NB4 (cell line): ENCODE measurements at regions not wholly inside any gene's neighbourhood (a gene's known extent, or its start where the extent isn't known, plus 50 kb on each side); places are given as distances from the start of the nearest gene placed in this dataset.

Experiments used
- CTCF ChIP-seq: IDR thresholded peaks from one replicate; pipeline ENCODE4 v1.5.1; 2012; ENCODE audit warnings: low read depth, low read length
- MAX ChIP-seq: IDR thresholded peaks from 2 replicates; pipeline ENCODE4 v1.6.1; 2011; ENCODE audit warnings: low read depth, low read length
- POLR2A ChIP-seq: IDR thresholded peaks from 2 replicates; pipeline ENCODE4 v1.6.1; 2011; ENCODE audit warnings: mild to moderate bottlenecking; ENCODE audit not compliant: insufficient read length; ENCODE audit errors: extremely low read depth

- TF ChIP-seq POLR2A (no peak), CTCF (no peak), MAX (no peak)
Measured at GRCh38 chr2:224242561-224242960, 159.3 kb downstream of the FAM124B start.
